ENCODE measurements at regions not wholly inside any gene's neighbourhood (a gene's known extent, or its start where the extent isn't known, plus 50 kb on each side); places are given as distances from the start of the nearest gene placed in this dataset.

GRCh38 chr2:236464140-236464539 is 105.5 kb upstream of the ACKR3 start:
- no peaks in the 10 kb centered on the region for H3K36me3 ChIP-seq
- H3K27ac ChIP-seq: no peak overlapping the region
- ATAC-seq: no peak
- no peak for DNase-seq
- peaks cover 0 to 33% (median 12%) of the 10 kb centered on the region in 12 donors for H3K9me3 ChIP-seq
- H3K27me3 ChIP-seq: peaks cover 0 to 1% (median 0%) of the 10 kb centered on the region in 9 donors
- H3K4me3 ChIP-seq: no peak overlapping the region
- H3K4me1 ChIP-seq: no peaks in the 10 kb centered on the region
- WGBS, 4 donors: 90 to 100% (median 96%) methylated on average over 1 of the region's 1 CpG
- intact Hi-C loops (cut with DNase I): no loop called here
- no peak for TF ChIP-seq POLR2A (IDR thresholded peaks at IDR 0.05)
- no peak for TF ChIP-seq CTCF (IDR thresholded peaks at IDR 0.05)

- H3K9me3 ChIP-seq: peaks cover 0 to 7% (median 0%) of the 10 kb centered on the region in 12 donors
- no peaks in the 10 kb centered on the region for H3K4me1 ChIP-seq
- peaks cover 0 to 4% (median 0%) of the 10 kb centered on the region in 9 donors for H3K27me3 ChIP-seq
- H3K4me3 ChIP-seq: no peak overlapping the region
- H3K36me3 ChIP-seq: no peaks in the 10 kb centered on the region
- 83 to 88% (median 85%) methylated on average over 9 of the region's 9 CpGs for WGBS, 4 donors
- ATAC-seq (no peak), DNase-seq (no peak)
- no peak overlapping the region for H3K27ac ChIP-seq
- no peak for TF ChIP-seq CTCF (IDR thresholded peaks at IDR 0.05)
- TF ChIP-seq POLR2A (IDR thresholded peaks at IDR 0.05): no peak
- intact Hi-C loops (cut with DNase I): no loop called here
These were observed 96.7 kb upstream of the ACKR3 start for GRCh38 chr2:236472720-236473495.

GRCh38 chr2:236473691-236474090 is 95.9 kb upstream of the ACKR3 start:
- 89 to 93% (median 91%) methylated on average over 1 of the region's 1 CpG for WGBS, 4 donors
- intact Hi-C loops (cut with DNase I): loop anchor here in 1 of 10 donors (2.0 kb wide), 1 partner anchor 23 kb away; no protein-coding TSS in a partner anchor
- peaks cover 0 to 4% (median 0%) of the 10 kb centered on the region in 9 donors for H3K27me3 ChIP-seq
- H3K36me3 ChIP-seq: no peaks in the 10 kb centered on the region
- H3K4me3 ChIP-seq: no peak overlapping the region
- H3K4me1 ChIP-seq: no peaks in the 10 kb centered on the region
- H3K9me3 ChIP-seq: peaks cover 0 to 13% (median 0%) of the 10 kb centered on the region in 12 donors
- TF ChIP-seq CTCF (IDR thresholded peaks at IDR 0.05) (no peak), POLR2A (IDR thresholded peaks at IDR 0.05) (no peak)
- DNase-seq (no peak), ATAC-seq (no peak)
- no peak overlapping the region for H3K27ac ChIP-seq

GRCh38 chr2:236479814-236480213 is 89.8 kb upstream of the ACKR3 start:
- DNase-seq (no peak), ATAC-seq (no peak)
- Histone ChIP-seq H3K9me3 (peaks cover 0 to 43% (median 21%) of the 10 kb centered on the region in 12 donors), H3K4me3 (no peak overlapping the region), H3K27me3 (no peaks in the 10 kb centered on the region), H3K4me1 (no peaks in the 10 kb centered on the region), H3K36me3 (no peaks in the 10 kb centered on the region), H3K27ac (no peak overlapping the region)
- TF ChIP-seq POLR2A (IDR thresholded peaks at IDR 0.05) (no peak), CTCF (IDR thresholded peaks at IDR 0.05) (no peak)
- intact Hi-C loops (cut with DNase I): no loop called here
- 94 to 100% (median 97%) methylated on average over 1 of the region's 1 CpG for WGBS, 4 donors
